RWPE2 (cell line): ENCODE measurements at regions not wholly inside any gene's neighbourhood (a gene's known extent, or its start where the extent isn't known, plus 50 kb on each side); places are given as distances from the start of the nearest gene placed in this dataset.

ENCODE experiments used
- ATAC-seq: fragments of 200-7000 bp; cut with Tn5 transposase; 3 replicates; pipeline ENCODE4 v1.9.1; 2021; ENCODE audit warnings: low read depth
- DNase-seq: peaks from one replicate; pipeline ENCODE4 v3.0.0-alpha.2; 2020; ENCODE audit warnings: low spot score
- H3K27ac ChIP-seq: fragments of 450-650 bp; 2 replicates; pipeline ENCODE4 v1.5.1; 2017; ENCODE audit warnings: mild to moderate bottlenecking; ENCODE audit not compliant: poor library complexity, severe bottlenecking
- H3K27me3 ChIP-seq: fragments of 250-450 bp; sonication (Bioruptor Pico); 2 replicates; pipeline ENCODE4 v1.5.1; 2021; ENCODE audit warnings: mild to moderate bottlenecking, moderate library complexity; ENCODE audit not compliant: insufficient read depth, poor library complexity, severe bottlenecking
- H3K36me3 ChIP-seq: fragments of 250-450 bp; sonication (Bioruptor Pico); 2 replicates; pipeline ENCODE4 v1.5.1; 2020; ENCODE audit warnings: low read depth, mild to moderate bottlenecking, moderate library complexity
- H3K4me1 ChIP-seq: fragments of 250-450 bp; sonication (Bioruptor Pico); 2 replicates; pipeline ENCODE4 v1.5.1; 2021; ENCODE audit warnings: mild to moderate bottlenecking, moderate library complexity; ENCODE audit not compliant: insufficient read depth, poor library complexity, severe bottlenecking
- H3K4me3 ChIP-seq: fragments of 250-450 bp; sonication (Bioruptor Pico); 2 replicates; pipeline ENCODE4 v1.5.1; 2021; ENCODE audit warnings: mild to moderate bottlenecking, moderate library complexity; ENCODE audit not compliant: severe bottlenecking
- H3K9me3 ChIP-seq: fragments of 250-450 bp; sonication (Bioruptor Pico); 2 replicates; pipeline ENCODE4 v1.5.1; 2021; ENCODE audit warnings: mild to moderate bottlenecking, moderate library complexity; ENCODE audit not compliant: severe bottlenecking
- TF ChIP-seq, protein P1 (sequence below): fragments of 450-650 bp; IDR thresholded peaks from one replicate; pipeline ENCODE4 v1.5.1; 2017; ENCODE audit warnings: mild to moderate bottlenecking, moderate library complexity; ENCODE audit not compliant: poor library complexity, severe bottlenecking

DNA sequence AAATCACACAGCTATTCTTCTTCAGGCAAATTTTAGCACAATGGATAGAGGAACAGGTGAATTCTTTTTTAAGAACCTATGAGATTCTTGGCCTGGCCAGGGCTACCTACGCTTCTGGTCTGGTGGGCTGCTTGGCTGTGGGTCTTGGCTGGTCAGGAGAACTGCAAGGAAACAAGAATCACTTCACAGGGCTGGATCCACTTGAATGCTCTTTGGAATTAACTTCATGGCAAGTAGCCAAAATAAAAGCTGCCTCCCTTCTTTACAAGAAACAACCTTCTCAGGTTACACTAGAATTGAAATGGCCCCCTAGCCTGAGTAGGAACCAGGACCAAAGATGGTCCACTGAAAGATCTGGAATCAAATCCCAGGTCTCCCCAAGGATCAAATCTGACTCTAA lies 519.1 kb downstream of the IQCM start:
- DNase-seq (no peak), ATAC-seq (no peak)
- H3K9me3 ChIP-seq = no peaks in the 10 kb centered on the region
- H3K4me3 ChIP-seq = no peak overlapping the region
- H3K36me3 ChIP-seq = no peaks in the 10 kb centered on the region
- no peaks in the 10 kb centered on the region for H3K4me1 ChIP-seq
- H3K27me3 ChIP-seq = no peaks in the 10 kb centered on the region
- H3K27ac ChIP-seq = no peak overlapping the region
- TF ChIP-seq, protein P1, sequence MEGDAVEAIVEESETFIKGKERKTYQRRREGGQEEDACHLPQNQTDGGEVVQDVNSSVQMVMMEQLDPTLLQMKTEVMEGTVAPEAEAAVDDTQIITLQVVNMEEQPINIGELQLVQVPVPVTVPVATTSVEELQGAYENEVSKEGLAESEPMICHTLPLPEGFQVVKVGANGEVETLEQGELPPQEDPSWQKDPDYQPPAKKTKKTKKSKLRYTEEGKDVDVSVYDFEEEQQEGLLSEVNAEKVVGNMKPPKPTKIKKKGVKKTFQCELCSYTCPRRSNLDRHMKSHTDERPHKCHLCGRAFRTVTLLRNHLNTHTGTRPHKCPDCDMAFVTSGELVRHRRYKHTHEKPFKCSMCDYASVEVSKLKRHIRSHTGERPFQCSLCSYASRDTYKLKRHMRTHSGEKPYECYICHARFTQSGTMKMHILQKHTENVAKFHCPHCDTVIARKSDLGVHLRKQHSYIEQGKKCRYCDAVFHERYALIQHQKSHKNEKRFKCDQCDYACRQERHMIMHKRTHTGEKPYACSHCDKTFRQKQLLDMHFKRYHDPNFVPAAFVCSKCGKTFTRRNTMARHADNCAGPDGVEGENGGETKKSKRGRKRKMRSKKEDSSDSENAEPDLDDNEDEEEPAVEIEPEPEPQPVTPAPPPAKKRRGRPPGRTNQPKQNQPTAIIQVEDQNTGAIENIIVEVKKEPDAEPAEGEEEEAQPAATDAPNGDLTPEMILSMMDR = no peak

DNA sequence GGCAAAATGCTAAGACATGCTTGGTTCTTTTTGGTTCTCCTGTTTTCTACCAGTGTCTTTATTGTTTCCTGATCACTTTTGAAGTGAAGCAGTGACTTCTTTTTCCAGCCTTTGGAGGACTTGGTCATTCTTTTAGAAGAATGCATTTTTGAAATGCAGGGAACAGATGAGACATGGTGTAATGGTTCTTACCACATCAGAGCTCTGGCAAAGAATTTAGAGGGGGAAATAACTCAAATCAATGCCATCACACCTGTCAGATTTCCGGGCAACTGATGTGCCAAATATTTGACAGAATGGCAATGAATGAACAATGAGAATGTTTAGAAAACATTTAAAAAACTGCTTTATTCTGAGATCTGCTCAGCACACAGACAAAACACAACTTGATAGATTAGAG lies 519.6 kb downstream of the IQCM start:
- no peak for ATAC-seq
- no peaks in the 10 kb centered on the region for H3K36me3 ChIP-seq
- H3K9me3 ChIP-seq = no peaks in the 10 kb centered on the region
- H3K27me3 ChIP-seq = no peaks in the 10 kb centered on the region
- no peak overlapping the region for H3K27ac ChIP-seq
- no peak for DNase-seq
- H3K4me1 ChIP-seq = no peaks in the 10 kb centered on the region
- H3K4me3 ChIP-seq = no peak overlapping the region
- TF ChIP-seq, protein P1 = no peak

DNA sequence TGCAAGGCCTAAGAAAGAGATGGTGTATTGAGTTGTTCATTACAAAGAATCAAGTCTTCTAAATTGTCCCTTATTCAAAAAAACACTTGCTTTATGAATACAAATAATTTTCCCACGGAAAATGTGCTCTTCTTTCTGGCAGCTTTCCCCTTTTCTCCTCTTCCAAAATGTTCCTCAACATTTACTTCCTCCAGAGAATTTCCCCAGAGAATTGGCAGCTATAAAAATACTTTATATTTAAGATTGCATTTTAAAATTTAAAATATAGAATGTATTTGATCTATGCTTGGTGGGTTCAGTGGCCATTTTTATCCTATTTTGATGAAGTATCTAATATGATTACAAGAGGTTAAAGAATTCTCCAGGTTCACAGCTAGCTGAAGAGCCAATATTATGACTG lies 521.0 kb downstream of the IQCM start:
- no peaks in the 10 kb centered on the region for H3K36me3 ChIP-seq
- TF ChIP-seq, protein P1 = no peak
- H3K27ac ChIP-seq = no peak overlapping the region
- H3K27me3 ChIP-seq = no peaks in the 10 kb centered on the region
- no peaks in the 10 kb centered on the region for H3K9me3 ChIP-seq
- H3K4me3 ChIP-seq = no peak overlapping the region
- no peak for ATAC-seq
- DNase-seq = no peak
- H3K4me1 ChIP-seq = no peaks in the 10 kb centered on the region

DNA sequence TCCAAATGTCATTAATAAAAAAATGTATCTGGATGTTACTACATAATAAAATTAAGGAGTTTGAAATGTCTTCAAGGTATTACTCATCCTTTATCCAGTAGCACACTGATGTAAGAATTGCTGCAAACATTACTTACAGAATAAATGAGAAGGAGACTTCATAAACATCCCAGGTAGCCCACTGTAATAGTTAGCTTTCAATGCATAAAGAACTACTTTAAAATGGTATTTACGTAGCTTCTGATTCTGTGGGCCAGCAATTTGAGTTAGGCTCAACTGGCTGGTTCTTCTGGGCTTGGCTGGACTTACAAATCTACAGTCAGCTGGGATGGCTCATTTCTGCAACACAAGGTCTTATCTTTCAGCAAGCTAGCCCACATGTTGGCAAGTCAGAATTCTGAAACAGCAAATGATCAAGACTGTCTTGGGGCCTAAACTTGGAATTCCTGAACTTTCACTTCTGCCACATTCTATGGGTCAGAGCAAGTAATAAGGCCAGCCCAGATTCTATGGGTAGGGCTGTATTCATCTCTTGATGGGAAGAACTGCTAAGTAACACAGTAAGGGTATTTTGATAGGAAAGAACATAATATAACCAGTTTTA lies 522.5 kb downstream of the IQCM start:
- TF ChIP-seq, protein P1 = no peak
- H3K4me1 ChIP-seq = no peaks in the 10 kb centered on the region
- ATAC-seq = no peak
- H3K27ac ChIP-seq = no peak overlapping the region
- DNase-seq = no peak
- H3K27me3 ChIP-seq = no peaks in the 10 kb centered on the region
- H3K9me3 ChIP-seq = no peaks in the 10 kb centered on the region
- H3K4me3 ChIP-seq = no peak overlapping the region
- no peaks in the 10 kb centered on the region for H3K36me3 ChIP-seq

DNA sequence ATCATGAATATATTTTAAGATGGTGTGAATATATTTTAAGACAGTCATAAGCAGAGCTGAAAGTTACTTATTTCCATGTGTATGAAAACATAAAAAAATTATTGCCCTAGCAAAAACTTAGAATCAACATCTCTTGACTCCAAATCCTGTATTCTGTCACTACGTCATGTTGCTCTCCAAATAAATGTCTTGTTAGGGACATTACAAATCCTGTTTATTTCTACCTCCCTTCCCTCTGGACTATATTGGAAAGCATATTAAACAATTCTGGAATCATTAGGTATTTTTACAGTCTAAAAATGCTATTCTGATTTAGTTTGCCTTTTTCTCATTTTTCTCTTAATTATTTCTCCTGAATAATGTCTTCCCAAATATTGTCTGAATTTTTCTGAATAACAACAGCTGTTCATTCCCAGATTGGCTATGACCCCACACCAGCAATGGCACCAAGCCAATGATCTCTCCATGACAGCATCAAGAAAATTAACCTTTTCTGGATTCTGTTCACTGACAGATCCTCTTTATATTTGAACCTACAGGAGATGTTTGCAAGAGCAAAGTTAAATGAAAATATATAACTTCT lies 523.1 kb downstream of the IQCM start:
- H3K4me1 ChIP-seq = no peaks in the 10 kb centered on the region
- no peaks in the 10 kb centered on the region for H3K9me3 ChIP-seq
- TF ChIP-seq, protein P1 = no peak
- no peak overlapping the region for H3K27ac ChIP-seq
- H3K4me3 ChIP-seq = no peak overlapping the region
- ATAC-seq (no peak), DNase-seq (no peak)
- H3K27me3 ChIP-seq = no peaks in the 10 kb centered on the region
- H3K36me3 ChIP-seq = no peaks in the 10 kb centered on the region
